ENCODE measurements at regions not wholly inside any gene's neighbourhood (a gene's known extent, or its start where the extent isn't known, plus 50 kb on each side); places are given as distances from the start of the nearest gene placed in this dataset.

- Histone ChIP-seq H3K9me1 (ENCODE audit: control insufficient read depth, insufficient read depth, low read length) (no peaks in the 10 kb centered on the region), H4K20me1 (replicated peaks; ENCODE audit: control insufficient read depth, insufficient read depth, low read length) (no peaks in the 10 kb centered on the region), H3K4me2 (ENCODE audit: insufficient read depth, low read length) (no peak overlapping the region), H3K4me3 (no peak overlapping the region), H3K79me2 (ENCODE audit: control insufficient read depth, insufficient read depth, low read length) (no peaks in the 10 kb centered on the region), H2AFZ (ENCODE audit: low read depth, low read length) (no peak overlapping the region), H3K36me3 (ENCODE audit: control insufficient read depth, insufficient read depth, low read length) (no peaks in the 10 kb centered on the region), H3K9ac (ENCODE audit: insufficient read depth in 1 of 2, low read depth in 2 of 2, low read length in 2 of 2) (no peak overlapping the region), H3K27ac (ENCODE audit: extremely low read depth, low read depth, low read length) (no peak overlapping the region), H3K9me3 (replicated peaks; ENCODE audit: control insufficient read depth, insufficient read depth, low read depth, low read length) (no peaks in the 10 kb centered on the region), H3K27me3 (ENCODE audit: control insufficient read depth in 2 of 2, insufficient read depth in 2 of 2, low read length in 2 of 2) (no peaks in the 10 kb centered on the region), H3K4me1 (replicated peaks in 1 of 2; ENCODE audit: control insufficient read depth in 2 of 2, insufficient read depth in 2 of 2, low read length in 2 of 2) (peaks cover 2 to 7% of the 10 kb centered on the region in 2 experiments; a peak in 2 of 5 replicates)
- ATAC-seq: no peak
- DNase-seq (ENCODE audit: extremely low read depth in 1 of 4, low spot score in 3 of 4): no peak
- ChIA-PET CTCF (ENCODE audit: low intra/inter-chr PET ratio) (no interaction called here), POLR2A (no interaction called here)
- FAIRE-seq: peak; percentile 48
- in situ Hi-C loops (cut with MboI) (no loop called here), intact Hi-C loops (cut with micrococcal nuclease) (no loop called here)
- TF ChIP-seq CEBPG (CRISPR knock-in tag; IDR thresholded peaks at IDR 0.05) (no peak), CEBPG (tag; conservative IDR thresholded peaks at IDR 0.05 in 1 of 2, IDR thresholded peaks at IDR 0.05 in 1 of 2) (peak; percentile 77 to 79), CEBPB (tag; IDR thresholded peaks at IDR 0.05) (peak; percentile 40; the same call in 1 of the 2 replicates), NCOA1 (IDR thresholded peaks at IDR 0.05; ENCODE audit: low read depth) (no peak), MCM2 (IDR thresholded peaks at IDR 0.05; ENCODE audit: low read depth) (no peak)
- no TSS peak for BruUV-seq (replicated peaks)
Measured at GRCh38 chr2:48162742-48163141, 151.7 kb upstream of the FOXN2 start.

GRCh38 chr2:48165070-48165753 is 149.3 kb upstream of the FOXN2 start:
- WGBS (ENCODE audit: insufficient coverage, low coverage, missing lambda C conversion rate): 19% methylated on average over 3 of the region's 3 CpGs
- Histone ChIP-seq H3K36me3 (ENCODE audit: control insufficient read depth, insufficient read depth, low read length) (no peaks in the 10 kb centered on the region), H3K79me2 (ENCODE audit: control insufficient read depth, insufficient read depth, low read length) (no peaks in the 10 kb centered on the region), H2AFZ (ENCODE audit: low read depth, low read length) (peak overlapping the region; percentile 46), H3K27ac (ENCODE audit: extremely low read depth, low read depth, low read length) (no peak overlapping the region; the same call in 2 of the 3 replicates), H3K4me2 (ENCODE audit: insufficient read depth, low read length) (no peak overlapping the region), H3K9me3 (replicated peaks; ENCODE audit: control insufficient read depth, insufficient read depth, low read depth, low read length) (no peaks in the 10 kb centered on the region), H4K20me1 (replicated peaks; ENCODE audit: control insufficient read depth, insufficient read depth, low read length) (no peaks in the 10 kb centered on the region), H3K27me3 (ENCODE audit: control insufficient read depth in 2 of 2, insufficient read depth in 2 of 2, low read length in 2 of 2) (no peaks in the 10 kb centered on the region), H3K9me1 (ENCODE audit: control insufficient read depth, insufficient read depth, low read length) (no peaks in the 10 kb centered on the region), H3K9ac (ENCODE audit: insufficient read depth in 1 of 2, low read depth in 2 of 2, low read length in 2 of 2) (no peak overlapping the region), H3K4me3 (no peak overlapping the region), H3K4me1 (replicated peaks in 1 of 2; ENCODE audit: control insufficient read depth in 2 of 2, insufficient read depth in 2 of 2, low read length in 2 of 2) (peaks cover 2 to 7% of the 10 kb centered on the region in 2 experiments; a peak in 2 of 5 replicates)
- no TSS peak for BruUV-seq (replicated peaks)
- DNase-seq (ENCODE audit: extremely low read depth in 1 of 4, low spot score in 3 of 4) (no peak), FAIRE-seq (peak; percentile 58), ATAC-seq (peak; percentile 49)
- intact Hi-C loops (cut with micrococcal nuclease): no loop called here
- in situ Hi-C loops (cut with MboI): no loop called here
- ChIA-PET CTCF (ENCODE audit: low intra/inter-chr PET ratio) (no interaction called here), POLR2A (interaction anchor here (0.6 to 1.6 kb wide), 3 partner anchors 19 to 258 kb away, joined by 3 to 9 read pairs (median 4); no protein-coding TSS in a partner anchor)
- TF ChIP-seq HMBOX1 (IDR thresholded peaks at IDR 0.05) (peak; percentile 12; the same call in 1 of the 2 replicates), ZKSCAN1 (IDR thresholded peaks at IDR 0.05; ENCODE audit: low read depth, low read length) (no peak), RFX1 (IDR thresholded peaks at IDR 0.05) (peak; percentile 39), ZC3H11A (IDR thresholded peaks at IDR 0.05; ENCODE audit: low read depth, low read length) (no peak), EP300 (IDR thresholded peaks at IDR 0.05; ENCODE audit: low read length) (peak; percentile 31; the same call in 1 of the 2 replicates), HDAC8 (tag; IDR thresholded peaks at IDR 0.05) (no peak), ZNF449 (CRISPR knock-in tag; IDR thresholded peaks at IDR 0.05) (0 out of 2 replicates have a peak, but pooled peaks have one; percentile 49), JUND (IDR thresholded peaks at IDR 0.05; ENCODE audit: borderline replicate concordance, low read depth, low read length) (no peak), JUND (tag; IDR thresholded peaks at IDR 0.05; ENCODE audit: borderline replicate concordance, low read depth, low read length) (peak; percentile 25; the same call in 1 of the 3 replicates)

All from K562 (cell line).